K562 (cell line): ENCODE measurements at regions not wholly inside any gene's neighbourhood (a gene's known extent, or its start where the extent isn't known, plus 50 kb on each side); places are given as distances from the start of the nearest gene placed in this dataset.

Experiments used
- ATAC-seq: fragments of 200-7000 bp; cut with Tn5 transposase; 3 replicates; pipeline ENCODE4 v1.9.1; 2020; ENCODE audit warnings: moderate library complexity
- BruUV-seq: library from RNA; stranded (reverse); fragments of 400-500 nt; replicated peaks from 2 replicates; lab custom pipeline; 2021; lab: Mats Ljungman, UMichigan
- CTCF ChIA-PET: fragments of 300-600 bp; formaldehyde crosslinking; extraction: SDS; loops from one replicate; lab custom pipeline; 2021; ENCODE audit warnings: low intra/inter-chr PET ratio; lab: Yijun Ruan, JAX
- POLR2A ChIA-PET: fragments of 300-600, 350-650 bp; sonication (Branson Sonifier 250); formaldehyde crosslinking; extraction: SDS; loops from one replicate; lab custom pipeline; 2021; ENCODE audit warnings: antibody characterized with exemption, inconsistent platforms; lab: Yijun Ruan, JAX
- DNase-seq, 4 experiments: peaks; one replicate each; pipeline versions ENCODE4 v3.0.0 to v3.0.0-alpha.2; 2011 to 2018; ENCODE audit warnings: low spot score in 3 of 4, mixed read lengths in 3 of 4; ENCODE audit errors: extremely low read depth in 1 of 4
- FAIRE-seq: peaks from 2 replicates; lab custom pipeline; 2011; peaks lifted over from hg19 to GRCh38; lab: Jason Lieb, UNC
- H2AFZ ChIP-seq: 2 replicates; pipeline ENCODE4 v1.6.0; 2011; ENCODE audit warnings: low read depth, low read length, control low read depth, inconsistent platforms
- H3K27ac ChIP-seq: fragments of 200-600 bp; 3 replicates; pipeline ENCODE4 v1.8.0; 2011; ENCODE audit warnings: low read depth, mild to moderate bottlenecking, control low read depth, inconsistent platforms, low read length, moderate library complexity, mixed read lengths; ENCODE audit errors: extremely low read depth
- H3K27me3 ChIP-seq, 2 experiments: fragments of 300-600 bp in 1 of 2; 2 replicates in 1 of 2; 3 replicates in 1 of 2; pipeline versions ENCODE4 v1.6.0 to v1.8.0; 2011; ENCODE audit warnings: inconsistent platforms in 2 of 2, low read length in 2 of 2, mild to moderate bottlenecking in 1 of 2, mixed read lengths in 1 of 2, moderate library complexity in 1 of 2; ENCODE audit not compliant: control insufficient read depth in 2 of 2, insufficient read depth in 2 of 2
- H3K36me3 ChIP-seq: fragments of 300-600 bp; 3 replicates; pipeline ENCODE4 v1.8.0; 2011; ENCODE audit warnings: mild to moderate bottlenecking, low read length, inconsistent platforms; ENCODE audit not compliant: control insufficient read depth, insufficient read depth
- H3K4me1 ChIP-seq, 2 experiments: fragments of 200-600 bp in 1 of 2; replicated peaks in 1 of 2; 2 replicates in 1 of 2; 3 replicates in 1 of 2; pipeline versions ENCODE4 v1.5.1 to v1.8.0; 2011; ENCODE audit warnings: inconsistent platforms in 2 of 2, low read length in 2 of 2, mild to moderate bottlenecking in 1 of 2, mixed read lengths in 1 of 2, moderate library complexity in 1 of 2; ENCODE audit not compliant: control insufficient read depth in 2 of 2, insufficient read depth in 2 of 2
- H3K4me2 ChIP-seq: 2 replicates; pipeline ENCODE4 v1.6.1; 2011; ENCODE audit warnings: low read length, control low read depth, inconsistent platforms, mixed read lengths; ENCODE audit not compliant: insufficient read depth
- H3K4me3 ChIP-seq: fragments of 200-600 bp; sonication (generic), shearing (Covaris generic); 2 replicates; pipeline ENCODE4 v1.5.1; 2016; ENCODE audit warnings: control low read depth, inconsistent platforms
- H3K79me2 ChIP-seq: fragments of 200-600 bp; 3 replicates; pipeline ENCODE4 v1.8.0; 2011; ENCODE audit warnings: low read length, inconsistent platforms; ENCODE audit not compliant: control insufficient read depth, insufficient read depth
- H3K9ac ChIP-seq, 2 experiments: 2 replicates each; pipeline versions ENCODE4 v1.6.0 to v1.6.1; 2011; ENCODE audit warnings: low read depth in 2 of 2, low read length in 2 of 2, control low read depth in 1 of 2, inconsistent platforms in 1 of 2, mild to moderate bottlenecking in 1 of 2, mixed read lengths in 1 of 2; ENCODE audit not compliant: insufficient read depth in 1 of 2
- H3K9me1 ChIP-seq: one replicate; pipeline ENCODE4 v1.6.0; 2011; ENCODE audit warnings: inconsistent platforms, mild to moderate bottlenecking, low read length, moderate library complexity; ENCODE audit not compliant: control insufficient read depth, insufficient read depth
- H3K9me3 ChIP-seq: replicated peaks from 2 replicates; pipeline ENCODE4 v1.5.1; 2011; ENCODE audit warnings: low read depth, low read length, inconsistent platforms; ENCODE audit not compliant: control insufficient read depth, insufficient read depth
- H4K20me1 ChIP-seq: replicated peaks from 2 replicates; pipeline ENCODE4 v1.6.1; 2011; ENCODE audit warnings: low read length, inconsistent platforms, mixed read lengths; ENCODE audit not compliant: control insufficient read depth, insufficient read depth
- C11orf30 ChIP-seq: fragments of 450-650 bp; IDR thresholded peaks from 2 replicates; pipeline ENCODE4 v1.6.1; 2016; ENCODE audit warnings: low read depth, mild to moderate bottlenecking
- COPS2 ChIP-seq: fragments of 450-650 bp; conservative IDR thresholded peaks from 2 replicates; pipeline ENCODE4 v1.6.1; 2016; ENCODE audit warnings: mild to moderate bottlenecking, moderate library complexity
- HLTF ChIP-seq: fragments of 450-650 bp; IDR thresholded peaks from 2 replicates; pipeline ENCODE4 v1.6.1; 2016
- MAFG ChIP-seq: fragments of 450-650 bp; conservative IDR thresholded peaks from 2 replicates; pipeline ENCODE4 v1.6.1; 2016; ENCODE audit warnings: missing genetic modification characterization, missing compliant biosample characterization
- POLR2G ChIP-seq: fragments of 200-400 bp; formaldehyde crosslinking; IDR thresholded peaks from 2 replicates; pipeline ENCODE4 v1.6.1; 2017; ENCODE audit warnings: low read depth, mild to moderate bottlenecking, antibody characterized with exemption, low read length, moderate library complexity
- RBM22 ChIP-seq: fragments of 200-400 bp; formaldehyde crosslinking; IDR thresholded peaks from 2 replicates; pipeline ENCODE4 v1.6.1; 2018; ENCODE audit warnings: low read length, low read depth; ENCODE audit not compliant: poor library complexity, severe bottlenecking
- ZNF583 ChIP-seq: fragments of 250-450 bp; sonication (Bioruptor Pico); IDR thresholded peaks from 2 replicates; pipeline ENCODE4 v1.4.0; 2020
- ZNF830 ChIP-seq: fragments of 250-450 bp; sonication (Bioruptor Pico); IDR thresholded peaks from 2 replicates; pipeline ENCODE4 v1.5.0; 2021; ENCODE audit warnings: mild to moderate bottlenecking
- WGBS: fragments of 100-300 bp; shearing (Covaris generic); methylation state at CpG from one replicate; pipeline ENCODE4 v1.1.6; 2016; ENCODE audit warnings: low coverage, mixed read lengths; ENCODE audit not compliant: insufficient coverage; ENCODE audit errors: missing lambda C conversion rate; 5-methylcytosine and 5-hydroxymethylcytosine counted together
- in situ Hi-C: fragments of 300-500 bp; cut with MboI; formaldehyde crosslinking; loops from 4 replicates; pipeline ENCODE4 v1.15.0; 2018; ENCODE audit warnings: inconsistent platforms, mixed read lengths
- intact Hi-C: fragments of 100-400 bp; cut with micrococcal nuclease; formaldehyde crosslinking; loops from 2 replicates; pipeline ENCODE4 v1.14.2; 2022
- TF ChIP-seq, protein P1 (sequence below): fragments of 450-650 bp; conservative IDR thresholded peaks from 2 replicates; pipeline ENCODE4 v1.6.1; 2016; ENCODE audit warnings: missing genetic modification characterization, low read depth, mild to moderate bottlenecking, missing compliant biosample characterization, moderate library complexity
- TF ChIP-seq, protein P2 (sequence below): fragments of 250-450 bp; sonication (Bioruptor Pico); IDR thresholded peaks from 2 replicates; pipeline ENCODE4 v1.5.0; 2021; ENCODE audit warnings: mild to moderate bottlenecking, moderate library complexity
- TF ChIP-seq, protein P3 (sequence below): fragments of 200-800 bp; sonication (Bioruptor generic); IDR thresholded peaks from 2 replicates; pipeline ENCODE4 v1.6.1; 2017; ENCODE audit warnings: missing genetic modification characterization, missing compliant biosample characterization

DNA sequence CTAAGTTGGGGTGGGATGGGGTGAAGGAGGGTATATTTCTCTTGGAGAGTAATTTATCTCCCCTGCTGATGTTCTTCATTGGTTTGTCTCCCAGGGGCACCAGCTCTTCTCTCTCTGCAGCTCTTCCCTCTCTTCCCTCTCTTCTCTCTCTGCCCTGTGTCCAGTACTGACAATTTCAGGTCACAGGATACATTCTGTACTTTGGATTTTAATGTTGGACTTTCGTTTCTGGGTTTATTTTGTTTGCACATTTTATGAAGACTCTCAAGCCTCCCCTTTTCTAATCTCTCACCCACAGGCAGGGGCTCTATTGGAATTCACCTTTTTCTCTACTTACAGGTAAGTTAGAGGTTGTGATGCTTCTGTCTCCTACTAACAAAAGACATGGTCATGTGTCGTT, 165.5 kb downstream of the CPEB2 start:
- no peaks in the 10 kb centered on the region for H3K27me3 ChIP-seq
- DNase-seq: no peak
- H3K9me1 ChIP-seq: no peaks in the 10 kb centered on the region
- no peak for FAIRE-seq
- TF ChIP-seq ZNF830 (CRISPR knock-in tag): no peak
- TF ChIP-seq, protein P1, sequence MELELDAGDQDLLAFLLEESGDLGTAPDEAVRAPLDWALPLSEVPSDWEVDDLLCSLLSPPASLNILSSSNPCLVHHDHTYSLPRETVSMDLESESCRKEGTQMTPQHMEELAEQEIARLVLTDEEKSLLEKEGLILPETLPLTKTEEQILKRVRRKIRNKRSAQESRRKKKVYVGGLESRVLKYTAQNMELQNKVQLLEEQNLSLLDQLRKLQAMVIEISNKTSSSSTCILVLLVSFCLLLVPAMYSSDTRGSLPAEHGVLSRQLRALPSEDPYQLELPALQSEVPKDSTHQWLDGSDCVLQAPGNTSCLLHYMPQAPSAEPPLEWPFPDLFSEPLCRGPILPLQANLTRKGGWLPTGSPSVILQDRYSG (tag): no peak
- H2AFZ ChIP-seq: no peak overlapping the region
- no peaks in the 10 kb centered on the region for H3K36me3 ChIP-seq
- BruUV-seq: no TSS peak
- H3K9me3 ChIP-seq: peaks cover 5% of the 10 kb centered on the region; the same call in 1 of the 2 replicates
- WGBS: 0% methylated on average over 2 of the region's 2 CpGs
- no peaks in the 10 kb centered on the region for H3K4me1 ChIP-seq
- no peaks in the 10 kb centered on the region for H4K20me1 ChIP-seq
- in situ Hi-C loops (no loop called here), intact Hi-C loops (loop anchor here (10.0 kb wide), 1 partner anchor 1513 kb away; no protein-coding TSS in a partner anchor)
- CTCF ChIA-PET: no interaction called here
- POLR2A ChIA-PET: no interaction called here
- no peak for ATAC-seq
- no peaks in the 10 kb centered on the region for H3K79me2 ChIP-seq
- H3K4me3 ChIP-seq: no peak overlapping the region
- no peak overlapping the region for H3K9ac ChIP-seq
- H3K4me2 ChIP-seq: no peak overlapping the region
- no peak overlapping the region for H3K27ac ChIP-seq

DNA sequence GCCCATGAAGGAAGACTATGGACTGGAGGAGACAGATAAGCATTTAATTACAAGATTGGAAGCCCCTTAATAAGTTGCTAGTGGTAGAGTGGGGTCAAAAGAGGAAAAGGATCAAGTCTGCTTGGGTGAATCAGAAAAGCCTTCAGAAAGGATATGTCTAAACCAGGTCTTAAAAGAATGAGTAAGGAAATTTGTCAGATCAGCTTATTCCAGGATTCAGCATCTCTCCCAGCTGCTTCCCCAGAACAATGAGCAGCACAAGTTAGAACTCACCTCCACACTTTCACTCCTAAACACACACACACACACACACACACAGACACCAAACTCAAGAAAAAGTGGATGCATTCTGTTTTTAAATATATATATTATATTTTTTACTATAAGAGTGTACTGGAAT, 166.5 kb downstream of the CPEB2 start:
- intact Hi-C loops: loop anchor here (10.0 kb wide), 1 partner anchor 1514 kb away; no protein-coding TSS in a partner anchor
- peaks cover 6% of the 10 kb centered on the region; the same call in 1 of the 2 replicates for H3K9me3 ChIP-seq
- TF ChIP-seq MAFG (tag) (peak; percentile 61), POLR2G (no peak), C11orf30 (peak; percentile 66; the same call in 1 of the 2 replicates), RBM22 (no peak), COPS2 (no peak), HLTF (no peak), ZNF583 (CRISPR knock-in tag) (no peak)
- TF ChIP-seq, protein P2, sequence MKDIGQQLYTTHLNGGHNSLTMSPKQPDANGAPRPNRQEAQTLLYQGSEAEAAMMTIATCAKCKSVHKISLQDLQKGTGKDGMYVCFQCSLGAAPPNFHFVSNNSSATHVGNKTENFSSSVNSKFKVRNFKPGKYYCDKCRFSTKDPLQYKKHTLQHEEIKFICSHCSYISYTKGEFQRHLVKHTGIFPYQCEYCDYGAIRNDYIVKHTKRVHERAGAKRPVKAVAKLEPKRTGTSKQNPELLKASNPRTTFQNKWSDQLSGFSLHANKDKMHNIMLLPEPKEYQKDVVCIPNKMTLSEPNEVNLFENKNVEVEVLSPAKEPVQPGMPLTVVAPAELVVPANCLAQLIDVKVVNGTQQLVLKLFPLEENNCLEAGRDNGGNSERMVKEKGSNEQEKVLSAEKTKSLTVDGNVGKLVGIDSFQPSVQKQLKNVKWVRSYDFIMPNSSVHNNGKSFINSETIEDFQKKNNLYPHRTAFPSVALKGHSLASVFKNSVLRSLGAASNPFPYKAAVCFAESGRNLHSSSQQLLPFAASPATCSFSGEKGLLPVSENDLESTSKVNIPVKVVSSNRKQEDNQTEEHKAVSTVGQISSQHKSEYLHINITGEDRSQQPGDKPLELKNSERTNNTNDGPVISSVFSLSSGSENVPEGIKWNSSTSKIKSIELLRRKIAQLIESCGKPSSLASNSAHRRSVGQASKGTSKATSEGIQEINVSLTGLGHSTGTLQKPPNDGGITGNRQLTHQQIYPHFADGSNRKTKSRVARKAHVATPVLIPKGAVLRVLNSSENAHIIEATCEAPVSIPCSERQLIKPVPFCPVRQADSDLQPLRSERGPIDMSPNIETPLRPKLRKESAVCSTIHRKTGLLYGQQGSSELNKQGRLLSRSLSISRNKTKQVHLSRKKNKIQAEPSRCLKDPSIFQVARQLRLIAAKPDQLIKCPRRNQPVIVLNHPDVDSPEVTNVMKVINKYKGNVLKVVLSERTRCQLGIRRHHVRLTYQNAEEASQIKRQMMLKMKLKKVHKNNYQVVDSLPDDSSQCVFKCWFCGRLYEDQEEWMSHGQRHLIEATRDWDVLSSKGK (CRISPR knock-in tag): no peak
- TF ChIP-seq, protein P3, sequence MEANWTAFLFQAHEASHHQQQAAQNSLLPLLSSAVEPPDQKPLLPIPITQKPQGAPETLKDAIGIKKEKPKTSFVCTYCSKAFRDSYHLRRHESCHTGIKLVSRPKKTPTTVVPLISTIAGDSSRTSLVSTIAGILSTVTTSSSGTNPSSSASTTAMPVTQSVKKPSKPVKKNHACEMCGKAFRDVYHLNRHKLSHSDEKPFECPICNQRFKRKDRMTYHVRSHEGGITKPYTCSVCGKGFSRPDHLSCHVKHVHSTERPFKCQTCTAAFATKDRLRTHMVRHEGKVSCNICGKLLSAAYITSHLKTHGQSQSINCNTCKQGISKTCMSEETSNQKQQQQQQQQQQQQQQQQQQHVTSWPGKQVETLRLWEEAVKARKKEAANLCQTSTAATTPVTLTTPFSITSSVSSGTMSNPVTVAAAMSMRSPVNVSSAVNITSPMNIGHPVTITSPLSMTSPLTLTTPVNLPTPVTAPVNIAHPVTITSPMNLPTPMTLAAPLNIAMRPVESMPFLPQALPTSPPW: no peak

More for the DNA sequence above, 166.5 kb downstream of the CPEB2 start:
- no peaks in the 10 kb centered on the region for H3K36me3 ChIP-seq
- no peak for FAIRE-seq
- DNase-seq: no peak
- in situ Hi-C loops: no loop called here
- no peak overlapping the region for H3K27ac ChIP-seq
- peaks cover 0 to 3% of the 10 kb centered on the region in 2 experiments; a peak in 1 of 5 replicates for H3K4me1 ChIP-seq
- ChIA-PET POLR2A (interaction anchor here (0.5 kb wide), 1 partner anchor 166 kb away, joined by 3 read pairs; no protein-coding TSS in a partner anchor), CTCF (no interaction called here)
- H4K20me1 ChIP-seq: no peaks in the 10 kb centered on the region
- H3K27me3 ChIP-seq: no peaks in the 10 kb centered on the region
- no peak overlapping the region for H3K9ac ChIP-seq
- no peak overlapping the region for H2AFZ ChIP-seq
- no peaks in the 10 kb centered on the region for H3K9me1 ChIP-seq
- no peaks in the 10 kb centered on the region for H3K79me2 ChIP-seq
- no TSS peak for BruUV-seq
- no peak overlapping the region for H3K4me3 ChIP-seq
- H3K4me2 ChIP-seq: no peak overlapping the region
- no peak for ATAC-seq
